RWPE1 (cell line): ENCODE measurements at regions not wholly inside any gene's neighbourhood (a gene's known extent, or its start where the extent isn't known, plus 50 kb on each side); places are given as distances from the start of the nearest gene placed in this dataset.

Source experiments
- CTCF ChIA-PET: fragments of 350-600 bp; sonication (Branson Sonifier 250); formaldehyde crosslinking; extraction: SDS; loops from one replicate; lab custom pipeline; 2021; lab: Yijun Ruan, JAX
- POLR2A ChIA-PET: fragments of 400-600 bp; formaldehyde crosslinking; extraction: SDS; loops from one replicate; lab custom pipeline; 2020; ENCODE audit warnings: antibody characterized with exemption; ENCODE audit not compliant: low non-redundant PET; lab: Yijun Ruan, JAX
- DNase-seq: peaks from one replicate; pipeline ENCODE4 v3.0.0; 2012; ENCODE audit warnings: low spot score
- H3K27ac ChIP-seq: fragments of 450-650 bp; 2 replicates; pipeline ENCODE4 v1.5.1; 2017
- TF ChIP-seq, protein P1 (sequence below): fragments of 450-650 bp; conservative IDR thresholded peaks from 2 replicates; pipeline ENCODE4 v1.5.1; 2017; ENCODE audit warnings: low read depth, mild to moderate bottlenecking

DNA sequence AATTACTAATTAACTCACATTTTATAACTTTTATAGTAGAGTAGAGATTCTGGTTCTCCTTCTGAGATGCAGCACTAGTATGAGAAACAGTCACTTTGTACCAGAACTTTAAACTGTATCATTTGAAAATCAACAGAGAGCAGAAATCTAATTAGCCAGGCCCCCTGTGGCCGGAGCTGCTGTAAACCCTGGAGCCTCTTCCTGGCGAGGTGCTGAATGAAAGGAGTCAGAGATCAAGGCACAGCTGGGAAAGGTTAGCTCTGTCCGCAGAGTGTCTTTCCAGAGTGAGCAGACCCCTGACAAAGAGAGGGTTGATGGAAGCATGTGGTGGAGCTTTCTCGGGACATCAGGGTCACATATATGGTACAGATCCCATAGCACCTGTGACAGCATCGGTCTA, 703.8 kb downstream of the RFPL4B start:
- POLR2A ChIA-PET = no interaction called here
- CTCF ChIA-PET = no interaction called here
- no peak for DNase-seq
- H3K27ac ChIP-seq = no peak overlapping the region
- TF ChIP-seq, protein P1, sequence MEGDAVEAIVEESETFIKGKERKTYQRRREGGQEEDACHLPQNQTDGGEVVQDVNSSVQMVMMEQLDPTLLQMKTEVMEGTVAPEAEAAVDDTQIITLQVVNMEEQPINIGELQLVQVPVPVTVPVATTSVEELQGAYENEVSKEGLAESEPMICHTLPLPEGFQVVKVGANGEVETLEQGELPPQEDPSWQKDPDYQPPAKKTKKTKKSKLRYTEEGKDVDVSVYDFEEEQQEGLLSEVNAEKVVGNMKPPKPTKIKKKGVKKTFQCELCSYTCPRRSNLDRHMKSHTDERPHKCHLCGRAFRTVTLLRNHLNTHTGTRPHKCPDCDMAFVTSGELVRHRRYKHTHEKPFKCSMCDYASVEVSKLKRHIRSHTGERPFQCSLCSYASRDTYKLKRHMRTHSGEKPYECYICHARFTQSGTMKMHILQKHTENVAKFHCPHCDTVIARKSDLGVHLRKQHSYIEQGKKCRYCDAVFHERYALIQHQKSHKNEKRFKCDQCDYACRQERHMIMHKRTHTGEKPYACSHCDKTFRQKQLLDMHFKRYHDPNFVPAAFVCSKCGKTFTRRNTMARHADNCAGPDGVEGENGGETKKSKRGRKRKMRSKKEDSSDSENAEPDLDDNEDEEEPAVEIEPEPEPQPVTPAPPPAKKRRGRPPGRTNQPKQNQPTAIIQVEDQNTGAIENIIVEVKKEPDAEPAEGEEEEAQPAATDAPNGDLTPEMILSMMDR = no peak

- no peak for DNase-seq
- TF ChIP-seq, protein P1 = no peak
- CTCF ChIA-PET = no interaction called here
- POLR2A ChIA-PET = no interaction called here
- H3K27ac ChIP-seq = no peak overlapping the region
Measured at GRCh38 chr6:113052506-113052905, 705.4 kb downstream of the RFPL4B start.

DNA sequence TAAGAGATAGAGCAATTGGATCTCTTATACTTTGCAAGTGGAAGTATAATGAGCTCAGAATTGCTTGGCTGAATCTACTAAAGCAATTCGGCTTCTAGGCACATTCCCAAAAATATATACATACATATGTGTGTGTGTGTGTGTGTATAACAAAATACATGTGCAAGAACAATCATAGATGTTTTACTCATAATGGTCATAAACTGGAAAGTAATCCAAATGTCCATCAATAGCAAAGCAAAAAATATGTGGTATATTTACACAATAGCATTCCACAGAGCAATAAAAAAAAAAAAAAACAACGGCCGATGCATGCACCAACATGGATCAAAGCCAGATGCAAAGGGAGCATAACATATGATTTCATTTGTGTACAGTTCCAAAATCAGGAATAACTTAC, 707.9 kb downstream of the RFPL4B start:
- ChIA-PET CTCF (no interaction called here), POLR2A (no interaction called here)
- DNase-seq = no peak

GRCh38 chr6:113055998-113056397, 708.9 kb downstream of the RFPL4B start:
- TF ChIP-seq, protein P1 = no peak
- CTCF ChIA-PET = no interaction called here
- POLR2A ChIA-PET = no interaction called here

More for the DNA sequence above, 707.9 kb downstream of the RFPL4B start:
- TF ChIP-seq, protein P1 = no peak
- H3K27ac ChIP-seq = no peak overlapping the region

DNA sequence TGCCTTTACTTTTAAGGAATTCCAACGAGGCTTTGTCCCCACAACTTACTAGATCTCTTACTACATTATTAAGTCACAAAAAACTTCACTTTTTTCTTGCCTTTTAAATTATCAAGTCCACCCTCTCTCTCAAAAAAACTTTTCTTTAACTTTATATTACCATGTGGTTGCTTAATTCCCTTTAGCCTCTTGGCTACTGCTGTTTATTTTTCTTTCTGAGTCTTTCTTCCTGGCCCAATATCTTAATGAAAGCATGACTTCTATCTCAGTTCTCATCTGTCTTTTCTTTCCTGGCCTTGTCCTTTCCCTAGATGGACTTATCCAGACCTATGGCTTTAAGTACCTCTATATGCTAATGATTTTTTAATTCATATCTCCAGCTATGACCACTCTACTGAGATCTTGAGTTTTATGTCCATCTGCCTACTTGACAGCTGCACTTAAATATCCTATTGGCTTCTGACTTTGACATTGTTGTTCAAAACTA, 710.5 kb downstream of the RFPL4B start:
- H3K27ac ChIP-seq = no peak overlapping the region
- POLR2A ChIA-PET = no interaction called here
- CTCF ChIA-PET = no interaction called here
- TF ChIP-seq, protein P1 = no peak
- no peak for DNase-seq

More at GRCh38 chr6:113055998-113056397, 708.9 kb downstream of the RFPL4B start:
- H3K27ac ChIP-seq = no peak overlapping the region
- DNase-seq = no peak

DNA sequence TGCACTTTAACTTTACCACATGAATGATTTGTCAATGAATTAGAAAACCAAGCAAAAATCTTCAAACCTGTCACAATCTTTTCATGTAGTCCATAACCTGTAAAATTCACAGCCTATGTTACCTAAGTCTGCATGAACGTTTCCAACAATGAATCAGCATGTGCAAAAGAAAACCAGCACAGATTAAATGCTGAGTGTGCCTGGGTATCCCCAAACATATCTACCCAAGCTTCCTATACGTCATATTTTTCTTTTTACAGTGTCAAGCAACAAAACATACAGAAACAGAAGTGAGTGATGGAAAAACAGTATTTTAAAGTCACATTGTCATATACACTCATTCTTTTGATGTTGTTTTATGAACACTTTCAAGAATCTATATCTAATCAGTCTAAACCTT, 713.5 kb downstream of the RFPL4B start:
- CTCF ChIA-PET = no interaction called here
- H3K27ac ChIP-seq = no peak overlapping the region
- POLR2A ChIA-PET = no interaction called here
- TF ChIP-seq, protein P1 = no peak
- no peak for DNase-seq
